ENCODE measurements at regions not wholly inside any gene's neighbourhood (a gene's known extent, or its start where the extent isn't known, plus 50 kb on each side); places are given as distances from the start of the nearest gene placed in this dataset.

- TF ChIP-seq CTCF (conservative IDR thresholded peaks at IDR 0.05; ENCODE audit: low read length) (no peak), EZH2phosphoT487 (IDR thresholded peaks at IDR 0.05; ENCODE audit: borderline replicate concordance, low read depth, low read length) (no peak)
Measured at GRCh38 chr10:120282421-120282820, 174.6 kb upstream of the PLPP4 start.
